Cerebellar nuclear complex (tissue), 1 donor: ENCODE measurements at regions not wholly inside any gene's neighbourhood (a gene's known extent, or its start where the extent isn't known, plus 50 kb on each side); places are given as distances from the start of the nearest gene placed in this dataset.

Experiments used
- DNase-seq, 2 experiments: peaks; one replicate each; lab custom pipeline; 2025; lab: John Stamatoyannopoulos, UW

DNA sequence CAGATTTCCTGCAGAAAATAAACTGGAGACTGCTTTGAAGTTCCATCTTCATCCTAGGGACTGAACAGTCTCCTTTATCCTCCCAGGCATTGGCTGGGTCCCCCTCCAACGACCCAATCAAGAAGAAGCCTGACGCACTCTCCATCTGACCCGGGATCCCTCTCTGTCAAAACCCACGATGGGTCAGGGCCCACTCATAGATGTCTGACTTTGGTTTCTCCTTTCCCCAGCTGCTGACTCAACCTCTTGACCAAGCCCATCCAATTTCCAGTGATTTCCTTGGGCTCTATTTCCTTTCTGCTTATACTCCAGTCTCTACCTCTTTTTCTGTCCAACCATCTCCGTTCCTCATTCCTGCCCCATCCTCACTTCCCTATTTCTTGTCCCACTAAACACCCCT lies 189.7 kb downstream of the MIAT start:
- DNase-seq = no peak

DNA sequence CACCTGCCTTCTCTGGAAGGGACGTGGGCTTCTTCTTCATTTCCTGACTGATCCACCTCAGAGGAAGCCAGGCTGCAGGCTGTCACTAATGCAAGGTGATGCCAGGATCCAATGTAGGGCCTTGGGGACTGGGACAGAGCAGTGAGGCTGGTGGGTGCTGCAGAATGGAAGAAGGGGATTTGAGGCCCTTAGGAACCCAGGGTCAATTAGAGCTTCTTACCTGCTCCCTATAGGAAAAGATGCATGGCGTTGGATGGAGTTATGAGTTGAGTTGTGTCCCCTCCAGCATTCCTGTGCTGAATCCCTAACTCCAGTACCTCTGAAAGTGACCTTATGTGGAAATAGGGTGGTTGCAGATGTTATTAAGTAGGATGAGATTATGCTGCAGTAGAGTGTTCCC lies 190.4 kb downstream of the MIAT start:
- no peak for DNase-seq

DNA sequence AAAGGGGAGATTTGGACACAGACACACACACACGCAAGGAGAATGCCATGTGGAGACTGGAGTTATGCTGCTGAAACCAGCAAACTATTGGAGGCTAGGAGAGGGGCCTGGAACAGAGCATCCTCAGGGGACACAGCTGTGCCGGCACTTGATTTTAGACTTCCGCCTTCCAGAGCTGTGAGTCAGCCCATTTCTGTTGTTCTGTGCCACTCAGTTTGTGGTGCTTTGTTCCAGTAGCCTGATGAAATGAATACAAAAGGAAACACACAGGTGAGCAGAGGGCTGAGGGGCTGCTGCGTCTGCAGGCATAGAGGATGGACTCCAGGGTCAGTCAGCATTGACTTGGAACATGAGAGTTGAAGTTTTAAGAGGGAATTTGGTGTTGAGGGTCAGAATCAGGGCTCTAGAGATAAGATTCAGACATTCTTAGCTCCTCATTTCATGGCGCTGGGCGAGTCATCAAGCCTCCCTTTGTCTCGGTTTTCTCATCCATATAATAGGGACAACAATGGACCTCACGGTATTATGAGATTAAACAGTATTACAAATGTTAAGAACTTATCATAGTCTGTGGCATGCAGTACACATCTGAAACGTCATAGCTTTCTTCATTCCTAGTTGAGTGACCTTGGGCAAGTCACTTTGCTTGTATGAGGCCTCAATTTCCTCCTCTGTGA lies 191.0 kb downstream of the MIAT start:
- DNase-seq = no peak

DNA sequence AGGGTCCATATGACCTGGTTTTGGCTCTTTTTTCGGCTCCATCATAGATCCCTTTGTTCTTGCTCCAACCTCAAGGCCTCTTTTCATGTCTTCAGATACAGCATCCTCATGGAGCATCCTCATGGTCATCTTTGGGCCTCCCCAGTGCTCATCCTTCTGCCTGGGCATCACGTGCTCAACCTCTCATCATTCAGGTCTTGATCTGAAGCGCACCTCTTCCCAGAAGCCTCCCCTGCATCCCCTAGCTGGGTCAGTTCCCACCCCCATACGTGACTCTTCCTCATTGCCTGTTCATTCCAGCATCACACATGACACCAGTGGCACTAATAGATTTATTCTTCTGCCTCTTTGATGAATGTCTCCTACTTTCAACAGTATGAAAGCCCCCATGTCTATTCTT lies 192.2 kb downstream of the MIAT start:
- DNase-seq = no peak

DNA sequence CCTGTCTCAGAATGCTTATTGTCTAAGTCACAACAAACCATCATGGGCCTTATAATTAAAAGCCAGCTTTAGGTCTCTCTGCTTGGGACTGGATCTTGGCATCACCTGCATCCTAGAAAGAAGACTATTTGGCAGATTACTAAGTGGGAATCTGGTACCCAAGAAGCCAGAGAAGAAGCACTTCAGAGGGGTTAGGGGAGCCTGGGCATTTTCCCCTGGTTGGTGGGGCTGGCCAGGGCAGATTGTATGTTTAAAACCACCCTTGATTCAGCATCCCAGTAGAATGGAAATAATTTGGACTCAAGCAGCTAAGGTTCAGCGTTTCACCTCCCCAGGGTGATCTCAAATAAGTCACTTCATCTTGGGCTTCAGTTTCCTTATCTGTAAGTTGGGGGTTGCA lies 193.7 kb downstream of the MIAT start:
- no peak for DNase-seq

DNA sequence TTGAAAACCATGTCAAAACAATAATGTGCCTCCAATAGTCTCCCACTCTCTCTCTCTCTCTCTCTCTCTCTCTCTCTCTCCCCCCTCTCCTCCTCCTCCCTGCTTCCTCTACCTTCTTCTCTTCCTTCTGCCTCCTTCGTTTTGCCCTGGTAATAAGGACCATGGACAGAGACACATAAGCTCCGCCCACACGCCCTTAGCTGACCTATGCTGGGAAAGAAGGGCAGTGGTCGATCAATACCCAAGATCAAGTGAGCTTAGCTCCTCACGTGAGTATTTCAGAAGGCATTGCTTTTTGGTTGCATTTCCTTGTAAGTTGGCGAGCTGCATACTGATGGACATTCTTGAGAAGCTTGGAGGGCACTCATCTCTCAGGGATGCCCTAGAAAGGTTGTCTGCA lies 194.8 kb downstream of the MIAT start:
- no peak for DNase-seq

DNA sequence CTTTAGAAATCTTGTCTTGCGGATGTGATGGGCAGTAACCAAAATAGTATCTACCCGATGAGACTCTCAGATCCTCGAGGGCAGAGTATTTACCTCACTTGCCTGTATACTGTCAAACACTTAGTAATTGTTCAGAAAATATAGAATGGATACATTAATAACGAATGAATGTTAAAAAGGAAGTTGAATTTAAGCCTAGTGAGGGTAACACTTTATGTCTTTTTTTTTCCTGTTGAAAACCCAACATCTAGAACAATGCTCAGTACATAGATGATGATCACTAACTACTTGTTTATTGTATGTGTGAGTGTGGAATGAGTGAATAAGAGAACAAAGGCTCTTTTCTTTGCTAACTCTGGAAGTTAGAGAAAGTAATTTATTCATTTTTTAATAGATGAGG lies 195.7 kb downstream of the MIAT start:
- DNase-seq = no peak

DNA sequence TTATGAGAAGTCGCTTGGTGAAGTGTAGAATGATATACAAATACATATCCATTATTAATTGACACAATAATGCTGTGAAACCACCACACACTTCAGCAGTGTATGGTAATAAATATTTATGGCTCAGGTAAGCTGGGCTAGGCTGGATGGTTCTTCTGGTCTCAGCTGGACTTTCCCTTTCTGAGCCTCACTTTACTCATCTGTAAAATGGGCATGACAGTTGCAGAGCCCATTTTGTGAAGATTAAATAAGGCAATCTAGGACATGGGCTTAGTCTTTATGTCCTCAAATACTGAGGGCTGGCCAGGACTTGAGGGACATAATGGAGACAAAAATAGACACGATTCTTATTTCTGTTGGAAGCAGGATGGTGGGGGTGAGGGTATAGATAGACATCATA lies 196.1 kb downstream of the MIAT start:
- no peak for DNase-seq

DNA sequence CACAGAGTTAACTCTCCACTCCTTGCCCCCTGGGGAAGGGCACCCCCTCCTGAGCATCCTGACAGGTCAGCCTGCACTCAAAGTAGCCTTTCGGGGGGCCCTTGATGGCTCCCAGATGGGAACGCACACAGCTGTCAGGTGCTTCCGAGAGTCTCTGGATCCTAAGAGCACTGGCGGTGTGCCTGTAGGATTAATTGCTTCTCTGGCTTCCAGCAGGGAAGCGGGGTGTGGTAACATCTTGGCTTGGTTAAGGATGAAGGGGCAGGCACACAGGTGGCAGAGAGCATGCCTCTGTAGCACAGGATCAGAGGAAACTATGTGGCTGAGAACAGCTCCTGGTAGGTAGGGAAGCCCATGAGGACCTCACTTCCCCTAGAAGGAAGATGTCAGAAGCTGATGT lies 199.8 kb downstream of the MIAT start:
- no peak for DNase-seq

DNA sequence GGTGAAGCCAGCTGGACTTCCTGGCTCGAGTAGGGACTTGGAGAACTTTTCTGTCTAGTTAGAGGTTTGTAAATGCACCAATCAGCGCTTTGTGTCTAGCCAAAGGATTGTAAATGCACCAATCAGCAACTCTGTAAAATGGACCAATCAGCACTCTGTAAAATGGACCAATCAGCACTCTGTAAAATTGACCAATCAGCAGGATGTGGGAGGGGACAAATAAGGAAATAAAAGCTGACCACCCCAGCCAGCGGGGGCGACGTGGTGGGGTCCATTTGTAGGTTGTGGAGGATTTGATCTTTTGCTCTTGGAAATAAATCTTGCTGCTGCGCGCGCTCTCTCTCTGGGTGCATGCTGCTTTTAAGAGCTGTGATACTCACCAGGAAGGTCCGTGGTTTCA lies 202.9 kb downstream of the MIAT start:
- no peak for DNase-seq

DNA sequence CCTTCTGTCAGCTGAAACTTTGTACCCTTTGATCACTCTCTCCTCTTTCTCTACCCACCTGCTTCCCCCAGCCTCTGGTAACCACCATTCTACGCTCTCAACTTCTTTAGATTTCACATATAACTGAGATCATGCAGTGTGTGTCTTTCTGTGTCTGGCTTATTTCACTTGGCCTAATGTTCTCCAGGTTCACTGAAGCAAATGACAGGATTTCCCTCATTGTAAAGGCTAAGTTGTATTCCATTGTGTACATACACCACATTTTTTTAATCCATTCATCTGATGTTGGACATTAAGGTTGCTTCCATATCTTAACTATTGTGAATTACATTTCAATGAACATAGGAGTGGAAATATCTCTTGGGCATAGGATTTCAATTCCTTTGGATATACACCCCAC lies 207.6 kb downstream of the MIAT start:
- no peak for DNase-seq

DNA sequence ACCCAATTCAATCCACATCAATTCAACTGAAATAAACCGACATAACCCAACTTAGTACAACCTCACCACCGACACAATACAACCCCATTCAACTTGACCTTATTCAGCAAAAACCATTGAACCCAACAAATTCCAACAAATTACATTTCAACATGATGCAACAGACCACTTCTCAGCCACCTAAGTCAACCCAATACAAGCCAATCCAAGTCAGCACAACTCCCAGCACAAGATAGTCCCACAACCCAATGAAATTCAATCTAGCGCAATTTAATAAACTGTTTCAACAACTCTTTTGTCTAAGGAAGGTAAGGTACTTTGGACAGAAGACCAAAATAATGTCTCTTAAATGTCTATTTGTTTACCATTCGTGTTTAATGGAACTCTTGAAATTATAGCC lies 226.0 kb downstream of the MIAT start:
- DNase-seq = no peak

DNA sequence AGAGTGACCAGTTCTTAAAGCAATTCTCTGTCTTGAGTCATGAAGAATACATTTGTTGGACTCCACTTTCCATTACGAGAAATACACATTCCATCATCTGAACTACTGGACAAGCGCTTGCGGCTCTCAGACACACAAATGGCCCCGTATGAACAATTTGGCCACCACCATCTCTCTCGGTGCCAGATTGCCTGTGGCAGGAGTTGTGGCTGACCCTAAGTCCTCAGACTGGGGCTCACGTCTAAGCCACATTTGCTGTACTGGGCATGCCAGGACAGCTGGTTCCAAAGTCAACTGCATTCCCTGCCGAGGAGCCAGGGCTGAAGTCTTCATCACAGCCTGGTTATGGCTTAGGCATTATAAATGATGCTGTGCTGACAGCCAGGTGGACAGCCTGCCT lies 227.5 kb downstream of the MIAT start:
- no peak for DNase-seq

DNA sequence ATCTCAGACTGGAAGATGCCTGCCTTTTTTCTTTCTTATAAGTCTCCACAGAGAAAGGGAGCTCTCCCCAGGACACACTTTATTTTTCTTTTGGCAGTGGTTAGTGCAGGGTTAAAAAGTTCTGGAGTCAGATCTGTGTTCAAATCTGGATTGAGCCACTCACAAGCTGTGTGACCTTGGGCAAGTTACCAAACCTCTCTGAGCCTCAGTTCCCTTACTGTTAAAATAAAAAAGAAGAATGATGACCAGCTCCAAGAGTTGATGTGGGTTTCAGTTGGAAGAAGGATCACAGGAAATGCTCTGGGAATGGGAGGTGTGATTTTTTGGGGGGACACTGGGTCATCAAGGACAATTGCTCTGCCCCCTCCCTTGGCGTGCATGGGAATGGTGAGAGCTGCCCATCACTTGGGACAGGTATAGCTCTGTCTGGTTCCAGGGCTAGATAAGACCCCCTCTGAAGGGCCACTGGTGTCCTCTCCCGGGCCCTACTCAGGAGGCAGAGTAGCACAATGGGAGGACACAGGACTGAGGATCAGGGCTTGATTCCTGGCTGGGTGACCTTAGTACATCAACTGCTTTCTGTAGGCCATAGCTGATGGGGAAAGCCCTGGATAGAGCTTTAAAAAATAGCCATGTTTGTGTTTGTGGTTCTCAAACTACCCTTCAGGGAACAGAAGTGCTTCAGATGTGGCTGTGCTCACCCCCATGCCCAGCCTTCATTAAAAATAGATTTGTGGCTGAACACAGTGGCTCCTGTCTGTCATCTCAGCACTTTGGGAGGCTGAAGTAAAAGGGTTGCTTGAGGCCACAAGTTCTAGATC lies 228.3 kb downstream of the MIAT start:
- DNase-seq = no peak

DNA sequence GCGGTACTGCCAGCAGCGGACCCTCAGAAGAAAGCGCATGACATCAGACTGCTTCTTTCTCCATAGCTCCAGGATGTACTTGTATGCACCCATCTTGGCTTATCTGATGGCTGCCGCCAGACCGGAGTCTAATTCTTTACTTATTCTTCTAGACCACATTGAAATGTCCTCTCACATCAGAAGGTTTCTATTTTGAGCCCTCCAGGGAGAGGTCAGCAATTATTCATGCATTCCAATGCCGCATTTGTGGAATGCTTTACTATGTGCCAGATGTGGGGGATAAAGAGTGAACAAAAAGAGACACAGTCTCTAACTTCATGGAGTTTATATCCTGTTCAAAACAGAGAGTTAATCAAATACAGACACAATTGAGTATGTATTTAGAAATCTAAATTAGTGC lies 230.1 kb downstream of the MIAT start:
- DNase-seq = no peak

DNA sequence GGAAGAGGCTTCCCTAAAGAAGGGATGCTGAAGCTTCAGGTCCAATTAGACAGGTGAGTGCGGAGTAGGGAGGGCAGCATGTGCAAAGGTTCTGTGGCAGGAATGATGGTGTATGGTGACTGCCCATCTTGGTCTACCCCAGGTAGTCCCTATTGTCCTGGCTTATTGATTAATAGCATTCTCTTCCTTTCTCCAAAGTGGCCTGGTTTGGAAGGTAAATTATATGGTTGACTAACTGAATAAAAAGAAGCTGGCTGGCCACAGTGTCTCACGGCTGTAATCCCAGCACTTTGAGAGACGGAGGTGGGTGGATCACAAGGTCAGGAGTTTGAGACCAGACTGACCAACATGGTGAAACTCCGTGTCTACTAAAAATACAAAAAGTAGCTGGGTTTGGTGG lies 230.5 kb downstream of the MIAT start:
- no peak for DNase-seq

DNA sequence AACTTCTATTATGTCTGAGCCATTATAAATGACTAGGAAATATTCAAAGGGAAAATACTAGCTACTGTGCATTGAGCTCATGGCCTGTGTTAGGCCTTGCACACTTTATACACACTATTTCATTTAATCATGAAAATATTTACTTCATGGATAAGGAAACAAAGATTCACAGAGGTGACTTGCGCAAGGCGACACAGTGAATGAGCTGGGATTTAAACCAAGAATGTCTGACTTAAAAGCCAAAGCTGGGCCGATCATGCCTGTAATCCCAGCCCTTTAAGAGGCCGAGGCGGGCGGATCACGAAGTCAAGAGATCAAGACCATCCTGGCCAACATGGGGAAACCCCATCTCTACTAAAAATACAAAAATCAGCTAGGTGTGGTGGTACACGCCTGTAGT lies 231.5 kb downstream of the MIAT start:
- DNase-seq = no peak

DNA sequence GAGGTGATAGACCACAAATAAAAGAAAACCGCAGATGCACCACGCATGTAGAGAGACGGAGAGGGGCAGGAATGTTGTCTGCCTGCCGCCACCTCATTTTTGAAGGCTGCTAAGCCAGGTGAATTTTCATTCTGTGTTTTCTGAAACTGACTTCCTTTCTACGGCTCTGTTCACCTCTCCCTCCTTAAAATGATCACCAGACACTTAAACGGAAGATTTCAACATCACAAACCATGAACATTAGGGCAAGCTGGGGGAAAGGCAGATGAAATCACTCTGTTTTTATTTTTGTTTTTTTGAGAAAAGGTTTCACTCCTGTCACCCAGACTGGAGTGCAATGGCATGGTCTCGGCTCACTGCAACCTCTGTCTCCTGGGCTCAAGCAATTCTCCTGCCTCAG lies 232.4 kb downstream of the MIAT start:
- no peak for DNase-seq

DNA sequence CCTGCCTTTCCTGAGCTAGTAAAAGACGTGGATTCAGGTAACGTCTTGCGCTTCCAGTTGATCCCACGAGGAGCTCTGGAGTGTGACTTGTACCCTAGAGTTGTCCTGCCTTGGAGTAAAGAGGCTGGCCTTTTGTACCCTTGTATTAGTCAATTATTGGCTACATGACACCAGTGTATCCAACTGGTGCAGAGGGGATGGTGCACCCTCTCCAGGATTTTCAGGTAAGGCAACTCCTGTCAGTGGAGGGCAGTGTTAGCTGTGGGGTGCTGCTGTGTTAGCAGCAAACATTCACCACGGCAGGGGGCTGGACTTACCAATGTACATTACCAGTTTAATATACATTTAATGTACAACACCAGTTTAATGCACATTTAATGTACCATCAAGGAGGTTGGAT lies 233.5 kb downstream of the MIAT start:
- DNase-seq = no peak

DNA sequence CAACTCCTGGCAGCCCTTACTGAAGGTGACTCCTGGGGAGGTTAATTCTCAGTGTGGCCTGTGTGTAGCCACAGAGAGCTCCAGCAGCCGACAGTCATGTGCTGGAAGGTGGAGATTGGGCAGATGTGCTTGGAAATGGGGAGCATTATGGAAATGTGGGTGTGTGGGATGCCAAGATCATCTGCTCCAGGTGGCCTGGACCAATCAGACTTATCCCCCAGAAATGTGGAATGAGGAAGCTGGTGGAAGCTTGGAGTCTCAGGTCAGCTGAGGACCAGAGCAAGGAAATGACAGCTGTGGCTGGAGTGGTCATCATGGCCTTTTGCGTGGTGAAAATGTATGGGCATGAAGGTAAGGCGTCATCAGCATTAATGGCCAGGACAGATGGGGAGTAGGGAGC lies 234.0 kb downstream of the MIAT start:
- DNase-seq = no peak

DNA sequence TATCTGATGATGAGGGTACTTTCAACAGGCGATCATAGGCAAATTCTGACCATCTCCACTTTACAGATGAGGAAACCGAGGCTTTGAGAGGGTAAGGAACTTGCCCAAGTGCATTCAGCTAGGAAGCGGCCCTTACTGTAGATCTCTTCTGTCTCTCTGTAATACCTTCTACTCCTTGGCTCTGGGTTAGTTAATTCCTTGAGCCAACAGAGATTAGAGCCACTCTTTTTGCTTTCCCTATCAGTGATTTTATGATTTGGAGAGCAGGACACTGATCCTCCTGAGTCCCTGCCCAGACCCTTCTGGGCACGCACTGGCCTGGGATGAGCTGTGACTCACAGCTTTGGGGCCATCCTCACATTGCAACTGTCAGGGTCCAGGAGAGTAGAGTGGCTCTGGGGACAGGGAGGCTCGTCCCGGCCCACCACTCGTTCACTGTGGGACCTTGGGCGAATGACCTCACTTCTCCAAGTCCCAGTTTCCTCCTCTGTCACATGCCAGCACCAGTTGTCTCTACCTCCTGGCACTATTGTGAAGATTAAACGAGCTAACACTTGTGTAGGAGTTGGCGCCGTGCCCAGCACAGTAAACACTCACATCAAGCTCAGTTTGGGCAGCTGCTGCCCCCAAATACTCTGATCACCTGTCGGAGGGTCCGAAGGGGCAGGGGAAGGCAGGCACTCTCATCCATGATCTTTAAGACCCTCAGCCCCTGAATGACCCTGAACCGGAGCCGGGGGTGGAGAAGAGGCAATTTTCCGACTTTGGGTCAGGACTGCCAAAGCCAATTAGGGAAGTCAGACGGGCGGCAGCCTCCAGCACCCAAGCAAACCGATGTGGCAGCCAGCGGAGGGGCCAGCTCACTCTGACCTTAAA lies 235.0 kb downstream of the MIAT start:
- no peak for DNase-seq

DNA sequence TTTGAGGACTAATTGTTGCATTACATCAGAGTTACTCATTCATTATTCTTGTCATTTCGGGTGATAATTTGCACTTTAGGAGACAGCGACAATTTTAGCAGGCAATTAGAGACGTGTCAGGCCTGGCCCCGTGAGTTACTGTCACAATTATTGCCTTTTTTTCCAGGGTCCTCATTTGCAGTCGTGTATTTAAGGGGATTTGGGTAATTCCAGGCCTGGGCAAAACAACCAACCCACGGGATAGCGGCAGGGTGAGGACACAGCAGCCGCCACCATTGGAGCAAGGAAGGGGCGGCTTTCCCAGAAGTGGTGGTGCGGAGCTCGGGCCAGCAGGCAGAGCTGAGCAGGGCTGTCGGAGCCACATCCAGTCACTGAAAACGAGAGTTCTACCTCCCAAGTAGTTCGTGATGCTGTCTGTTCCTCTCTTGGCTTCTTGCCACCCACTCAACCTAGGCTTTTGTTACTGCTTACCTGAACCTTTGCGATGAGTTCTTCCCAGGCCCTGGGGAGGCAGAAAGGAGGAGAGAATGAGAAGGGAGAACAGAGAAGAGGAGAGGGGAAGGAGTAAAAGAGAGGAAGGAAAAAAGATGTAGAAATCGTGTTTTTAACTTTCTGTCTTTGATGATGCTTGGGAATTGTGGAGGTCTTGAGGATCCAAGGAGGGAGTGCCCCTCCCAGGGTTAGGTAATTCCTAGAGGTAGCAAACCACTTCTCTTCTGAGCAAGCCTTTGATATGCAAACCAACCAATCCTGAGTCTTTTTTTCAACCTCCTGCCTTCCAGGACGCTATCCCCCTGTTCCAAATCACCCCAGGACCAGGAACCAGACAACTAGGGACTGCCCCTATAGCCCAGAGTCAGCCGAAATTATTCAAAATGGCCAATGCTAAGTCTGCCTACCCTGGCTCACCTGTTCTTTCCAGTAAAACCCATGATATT lies 236.1 kb downstream of the MIAT start:
- DNase-seq = no peak
